ENCODE measurements at regions not wholly inside any gene's neighbourhood (a gene's known extent, or its start where the extent isn't known, plus 50 kb on each side); places are given as distances from the start of the nearest gene placed in this dataset.

DNA sequence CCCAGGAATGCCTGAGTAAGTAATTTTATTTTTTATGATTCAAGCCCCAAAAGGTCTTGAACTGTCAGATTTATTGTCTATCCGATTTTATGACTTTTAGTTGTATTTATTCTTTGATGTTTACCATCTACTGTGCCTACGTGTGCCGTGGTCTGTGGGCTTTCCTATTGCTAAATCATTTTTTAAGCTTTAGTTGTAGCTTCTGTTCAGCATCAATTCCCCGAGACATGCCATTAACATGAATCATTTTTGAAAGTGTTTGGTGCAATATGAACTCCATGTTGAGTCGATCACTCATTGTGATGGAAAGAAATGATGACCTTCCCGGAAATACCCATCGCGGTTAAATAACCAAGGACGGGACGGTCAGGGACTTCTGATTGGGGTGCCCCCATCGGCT is 268.7 kb upstream of the THRB start:
- DNase-seq (ENCODE audit: low read depth in 2 of 2): no peak

DNA sequence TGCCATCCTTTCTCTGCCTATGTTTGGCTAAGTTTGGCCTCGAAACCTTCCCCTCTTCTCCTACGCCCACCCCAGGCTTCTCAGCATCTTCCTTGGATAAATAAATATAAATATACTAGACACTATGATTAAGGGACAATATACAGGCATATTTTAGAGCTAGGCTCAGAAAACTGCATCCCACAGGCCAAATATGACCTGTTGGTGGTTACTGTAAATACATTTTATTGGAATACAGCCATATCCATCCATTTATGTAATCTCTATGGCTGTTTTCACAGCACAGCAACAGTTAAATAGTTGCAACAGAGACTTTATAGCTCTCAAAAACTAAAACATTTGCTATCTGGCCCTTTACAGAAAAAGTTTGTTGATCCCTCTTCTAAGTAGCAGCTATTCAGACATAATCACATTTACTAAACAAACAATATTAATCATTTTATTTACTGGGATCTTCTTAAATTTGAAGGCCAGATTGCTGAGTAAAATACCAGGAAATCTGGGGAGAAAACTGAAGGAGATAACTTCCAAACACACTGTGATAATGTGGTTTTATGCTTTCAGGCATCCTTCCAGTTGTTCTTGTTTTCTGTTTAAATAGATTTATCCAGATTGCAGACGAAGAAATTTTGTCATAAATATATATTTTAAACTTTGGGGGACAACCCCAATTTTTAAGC is 269.7 kb upstream of the THRB start:
- DNase-seq (ENCODE audit: low read depth in 2 of 2): no peak

DNA sequence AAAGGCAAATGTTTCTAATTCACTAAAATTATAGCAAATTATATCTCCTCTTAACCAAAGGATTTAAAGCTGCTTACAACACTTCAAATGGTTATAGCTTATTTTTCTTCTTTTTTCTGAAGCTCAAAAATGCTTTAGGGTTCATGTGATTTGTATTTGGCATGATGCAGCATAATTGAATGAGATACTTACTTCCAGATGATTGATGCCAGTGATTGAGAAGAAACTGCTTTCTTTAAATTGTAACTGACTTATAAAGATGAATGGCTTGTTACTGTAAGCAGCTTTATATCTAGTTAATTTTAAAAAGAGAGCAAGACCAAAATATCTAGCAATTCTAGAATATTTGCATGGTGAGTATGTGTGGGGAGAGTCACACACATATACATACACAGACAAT is 270.7 kb upstream of the THRB start:
- no peak for DNase-seq (ENCODE audit: low read depth in 2 of 2)

DNA sequence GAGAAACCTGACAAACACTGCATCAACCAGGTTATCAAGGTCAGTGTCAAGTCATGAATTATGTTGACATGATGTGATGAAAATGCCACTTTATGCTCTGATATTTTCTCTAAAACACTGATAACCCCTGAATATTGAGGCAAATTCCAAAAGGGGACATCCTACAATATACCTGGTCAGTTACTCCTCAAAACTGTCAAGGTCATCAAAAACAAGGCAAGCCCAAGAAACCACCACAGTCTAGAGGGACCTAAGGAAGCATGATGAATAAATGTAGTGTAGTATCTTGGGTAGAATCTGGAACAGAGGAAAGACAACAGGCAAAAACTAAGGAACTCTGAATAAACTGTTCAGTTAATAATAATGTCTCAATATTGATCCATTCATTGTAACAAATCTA is 275.3 kb upstream of the THRB start:
- no peak for DNase-seq (ENCODE audit: low read depth in 2 of 2)

DNA sequence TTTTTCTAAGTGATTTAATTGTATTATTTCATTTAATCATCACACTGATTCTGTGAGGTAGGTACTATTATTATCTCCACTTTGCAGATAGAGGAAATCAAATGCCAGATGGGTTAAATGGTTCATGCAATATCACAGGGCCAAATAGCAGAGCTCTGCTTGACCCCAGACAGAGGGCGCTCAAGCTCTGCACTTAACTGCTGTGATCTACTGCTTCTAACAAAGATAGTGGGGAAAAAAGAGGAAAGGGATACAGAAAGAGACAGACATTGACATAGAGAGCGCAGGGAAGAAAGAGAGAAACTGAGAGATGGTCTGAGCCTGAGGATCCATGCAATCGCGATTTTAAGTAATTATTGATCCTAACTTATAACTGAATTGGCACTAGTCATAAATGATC is 279.1 kb upstream of the THRB start:
- no peak for DNase-seq (ENCODE audit: low read depth in 2 of 2)

DNA sequence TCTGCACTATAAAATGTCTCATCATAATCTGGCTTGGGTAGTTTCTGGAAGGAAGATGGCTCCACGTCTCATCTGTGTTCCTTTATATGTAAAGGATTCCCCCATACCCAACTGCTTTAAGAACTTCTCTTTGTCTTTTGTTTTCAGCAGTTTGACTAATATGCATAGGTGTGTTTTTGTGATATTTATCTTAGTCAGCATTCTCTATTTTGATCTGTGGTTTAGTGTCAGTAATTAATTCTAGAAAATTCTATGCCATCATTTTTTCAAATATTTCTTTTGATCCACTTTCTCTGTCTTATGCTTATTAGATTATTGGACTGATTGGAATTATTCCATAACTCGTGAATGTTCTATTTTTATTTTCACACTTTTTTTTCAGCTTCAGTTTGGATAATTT is 286.3 kb upstream of the THRB start:
- DNase-seq (ENCODE audit: low read depth in 2 of 2): no peak

DNA sequence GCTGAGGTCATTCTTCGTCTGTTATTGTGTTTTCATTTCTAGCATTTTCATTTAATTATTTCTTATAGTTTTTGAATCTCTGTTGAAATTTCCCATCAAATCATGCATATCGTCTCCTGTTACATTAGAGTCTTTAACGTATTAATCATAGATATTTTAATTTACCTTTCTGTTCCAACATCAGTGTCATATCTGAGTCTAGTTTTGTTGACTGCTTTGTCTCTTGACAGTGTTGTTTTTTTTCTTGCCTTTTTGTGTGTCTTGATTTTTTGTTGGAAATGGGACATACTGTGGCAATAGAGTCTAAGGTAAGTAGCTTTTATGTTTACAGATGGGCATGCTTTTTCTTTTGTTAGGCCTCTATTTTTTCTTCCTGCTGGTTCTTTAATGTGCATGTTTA is 286.8 kb upstream of the THRB start:
- DNase-seq (ENCODE audit: low read depth in 2 of 2): no peak

DNA sequence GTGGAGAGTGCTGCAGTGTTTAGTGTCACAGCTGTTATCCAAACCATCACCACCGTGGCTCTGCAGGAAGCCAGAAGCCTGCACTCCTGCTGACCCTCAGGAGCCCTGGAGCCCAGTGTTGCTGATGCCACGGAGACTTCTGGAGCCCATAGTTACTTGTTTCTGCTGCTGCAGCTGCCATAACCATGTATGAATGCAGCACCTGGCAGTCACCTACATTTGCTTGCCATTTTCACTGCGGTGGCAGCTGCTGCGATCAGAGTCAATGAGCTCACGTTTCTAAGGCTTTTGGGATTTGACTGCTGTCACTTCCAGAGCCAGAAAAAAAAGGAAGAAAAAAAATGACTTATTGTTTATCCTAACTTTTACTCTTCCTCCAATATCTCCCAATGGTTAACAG is 299.2 kb upstream of the THRB start:
- no peak for DNase-seq (ENCODE audit: low read depth in 2 of 2)

DNA sequence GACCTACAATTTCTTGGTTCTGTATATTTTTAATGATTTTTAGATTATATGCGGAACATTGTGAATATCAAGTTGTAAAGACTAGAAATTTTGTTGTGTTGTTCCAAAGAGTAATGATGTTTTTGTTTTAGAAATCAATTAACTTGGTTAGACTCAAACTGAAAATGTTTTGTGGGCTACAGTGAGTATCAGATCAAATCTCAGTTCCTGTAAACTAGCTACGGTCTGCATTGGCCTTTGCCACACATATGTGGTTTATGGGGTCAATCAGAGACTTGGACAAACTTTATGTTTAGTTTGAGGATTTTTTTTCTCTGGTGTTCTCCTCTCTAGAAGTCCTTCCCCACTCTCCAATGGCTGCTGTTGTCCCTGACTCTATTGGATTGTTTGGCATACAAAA is 308.0 kb upstream of the THRB start:
- DNase-seq (ENCODE audit: low read depth in 2 of 2): no peak

DNA sequence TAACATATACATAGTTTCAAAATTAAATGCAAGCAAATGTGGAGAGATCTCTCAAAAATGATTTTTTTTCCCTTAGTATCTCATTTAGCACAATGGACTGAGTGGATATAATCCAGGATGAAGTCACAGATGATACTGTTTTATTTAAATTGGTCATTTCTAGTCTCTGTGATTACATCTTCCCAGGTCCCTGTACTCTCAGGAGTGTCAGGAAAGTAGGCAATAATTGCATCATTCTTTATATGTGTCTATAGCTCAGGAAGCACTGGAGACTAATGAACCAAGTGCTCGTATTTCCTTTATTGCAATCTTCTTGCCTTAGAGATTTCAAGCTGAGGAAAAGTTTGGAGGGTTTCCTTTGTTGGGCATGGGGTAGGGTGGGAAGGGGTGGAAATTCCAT is 309.4 kb upstream of the THRB start:
- no peak for DNase-seq (ENCODE audit: low read depth in 2 of 2)

DNA sequence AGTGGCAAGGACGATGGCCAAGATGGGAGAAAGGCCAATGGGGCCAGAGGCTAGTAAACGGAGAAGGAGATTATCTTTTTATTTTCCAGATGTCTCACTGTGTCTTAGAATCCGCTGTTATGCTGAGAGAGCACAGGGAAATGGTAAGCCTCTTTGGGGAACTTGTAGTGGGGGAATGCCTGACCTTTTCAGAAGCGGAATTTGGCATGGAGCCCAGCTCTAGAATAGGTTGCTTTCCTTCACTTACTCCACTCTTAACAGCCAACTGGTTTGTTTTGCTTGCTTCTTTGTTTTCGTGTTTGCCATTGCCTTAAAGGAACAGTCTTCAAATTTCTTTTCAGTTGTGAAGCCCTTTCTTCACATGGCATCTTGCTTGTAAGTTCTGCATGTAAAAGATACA is 316.2 kb upstream of the THRB start:
- DNase-seq (ENCODE audit: low read depth in 2 of 2): no peak

DNA sequence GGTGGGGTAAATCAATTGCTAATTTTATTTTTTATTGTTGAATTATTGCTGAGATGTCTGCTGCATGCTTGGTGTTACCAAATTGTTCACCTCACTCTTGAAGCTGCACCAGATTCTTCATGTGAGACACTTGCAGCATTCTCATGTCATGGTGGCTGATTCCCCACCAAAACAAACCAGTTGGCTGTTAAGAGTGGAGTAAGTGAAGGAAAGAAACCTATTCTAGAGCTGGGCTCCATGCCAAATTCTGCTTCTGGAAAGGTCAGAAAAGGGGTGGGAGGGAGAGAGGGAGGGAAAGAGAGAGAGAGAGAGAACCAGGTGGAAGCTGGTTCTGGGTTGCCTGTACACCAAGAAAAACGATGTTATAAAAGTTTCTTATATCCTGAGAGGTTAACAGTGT is 317.5 kb upstream of the THRB start:
- DNase-seq (ENCODE audit: low read depth in 2 of 2): no peak

DNA sequence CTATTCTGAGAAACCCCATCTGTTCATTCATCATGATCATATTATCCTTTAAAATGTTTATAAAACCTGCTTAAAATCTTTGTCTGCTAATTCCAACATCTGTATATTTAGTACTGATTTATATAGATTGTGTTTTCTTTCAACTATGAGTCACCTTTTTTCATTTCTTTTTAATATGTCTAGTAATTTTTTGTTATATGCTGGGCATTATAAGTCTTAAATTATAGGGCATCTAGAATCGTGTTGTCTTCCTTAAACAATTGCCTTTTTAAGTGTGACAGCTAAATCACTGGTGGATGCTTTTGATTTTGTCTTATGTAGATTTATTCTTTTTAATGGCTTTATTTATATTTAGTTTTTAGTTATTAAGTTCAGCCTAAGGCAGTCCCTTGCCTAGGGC is 323.4 kb upstream of the THRB start:
- DNase-seq (ENCODE audit: low read depth in 2 of 2): no peak

DNA sequence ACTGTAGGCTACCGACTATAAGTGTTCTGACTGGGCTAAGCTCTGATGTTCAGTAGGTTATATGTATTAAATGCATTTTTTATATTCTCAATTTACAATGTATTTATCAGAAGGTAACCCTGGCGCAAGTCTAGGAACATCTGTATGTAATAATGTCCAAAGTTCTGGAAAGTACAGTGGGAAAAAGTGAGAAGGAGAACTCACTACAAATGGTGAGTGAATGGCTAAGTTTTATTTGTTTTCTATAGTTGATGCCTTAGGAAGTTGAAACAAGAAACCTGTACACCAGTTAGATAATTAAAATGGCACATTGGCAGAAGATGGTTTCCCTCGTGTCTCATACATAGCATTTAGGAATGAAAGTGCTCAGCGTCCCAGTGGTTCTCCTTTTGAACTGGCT is 333.4 kb upstream of the THRB start:
- no peak for DNase-seq (ENCODE audit: low read depth in 2 of 2)

DNA sequence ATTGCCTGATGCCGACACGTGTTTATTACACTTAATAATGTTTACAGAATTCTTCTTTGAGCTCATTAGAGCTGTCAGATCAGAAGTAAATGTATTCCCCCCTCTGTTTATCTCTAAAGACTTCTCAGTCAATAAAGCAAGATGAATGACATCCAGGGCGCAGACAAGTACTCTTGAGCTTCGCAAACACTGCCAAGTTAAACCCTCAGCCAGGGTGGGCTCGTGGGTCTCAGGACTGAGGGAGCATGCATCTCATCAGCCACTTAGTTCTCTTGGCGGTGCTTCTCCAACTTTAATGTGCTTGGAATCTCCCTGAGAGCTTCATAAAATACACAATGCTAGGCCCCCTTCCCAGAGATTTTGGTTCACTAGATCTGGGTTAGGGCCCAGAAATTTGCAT is 333.9 kb upstream of the THRB start:
- no peak for DNase-seq (ENCODE audit: low read depth in 2 of 2)

DNA sequence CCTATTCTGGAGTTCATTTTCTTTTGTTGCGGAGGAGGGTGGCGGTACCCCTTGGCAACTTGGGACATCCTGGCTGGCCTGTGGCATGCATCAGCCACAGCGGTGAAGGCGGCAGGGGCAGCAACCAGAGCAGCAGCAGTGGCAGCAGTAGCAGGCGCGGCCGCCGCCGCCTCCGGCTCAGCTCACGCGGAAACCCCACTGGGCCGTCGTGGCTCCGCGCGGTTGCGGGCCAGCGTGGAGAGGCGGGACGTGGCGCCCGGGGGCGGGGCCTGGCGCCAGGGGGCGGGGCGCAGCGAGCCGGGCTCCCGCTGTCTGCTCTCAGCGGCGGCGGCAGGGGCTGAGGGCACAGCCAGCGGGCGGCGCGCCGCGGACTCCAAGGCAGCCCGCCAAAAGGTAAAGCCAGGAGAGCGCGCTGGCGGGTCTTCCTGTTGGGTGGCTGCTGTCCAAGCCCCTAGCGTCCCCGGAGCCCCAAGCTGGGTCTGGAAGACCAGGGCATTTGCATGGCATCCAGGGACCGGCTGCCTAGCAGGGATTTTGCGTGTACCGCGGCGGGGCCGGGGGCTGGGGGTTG is 334.4 kb upstream of the THRB start:
- DNase-seq (ENCODE audit: low read depth in 2 of 2): no peak

DNA sequence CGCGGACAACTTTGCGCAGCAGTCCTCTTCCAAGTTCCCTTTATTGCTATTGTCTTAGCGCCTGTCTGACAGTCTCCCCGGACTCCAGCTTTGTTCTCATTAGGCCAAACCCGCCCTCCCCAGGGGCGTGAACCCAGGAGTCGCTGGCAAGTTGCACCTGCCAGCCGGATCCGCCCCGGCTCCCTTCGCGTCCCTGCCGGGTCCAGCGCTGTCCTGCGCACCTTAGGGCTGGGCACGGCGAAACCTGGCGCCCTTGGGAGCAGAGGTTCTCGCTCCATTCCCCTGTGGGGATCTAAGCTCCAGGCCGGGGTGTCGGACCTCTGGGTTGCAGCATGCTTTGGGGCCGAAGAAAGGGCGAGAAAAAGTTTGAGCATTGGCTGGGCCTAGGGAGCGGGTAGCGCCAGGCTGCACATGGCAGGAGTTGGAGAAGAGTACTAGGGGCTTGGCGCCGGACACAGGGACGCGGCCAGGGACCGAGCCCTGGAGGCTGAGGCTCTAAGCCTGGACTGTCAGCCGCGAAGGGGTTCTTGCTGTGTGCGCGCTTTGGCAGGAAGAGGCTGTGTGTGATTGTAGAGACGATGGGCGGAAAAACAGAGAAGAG is 335.1 kb upstream of the THRB start:
- no peak for DNase-seq (ENCODE audit: low read depth in 2 of 2)

DNA sequence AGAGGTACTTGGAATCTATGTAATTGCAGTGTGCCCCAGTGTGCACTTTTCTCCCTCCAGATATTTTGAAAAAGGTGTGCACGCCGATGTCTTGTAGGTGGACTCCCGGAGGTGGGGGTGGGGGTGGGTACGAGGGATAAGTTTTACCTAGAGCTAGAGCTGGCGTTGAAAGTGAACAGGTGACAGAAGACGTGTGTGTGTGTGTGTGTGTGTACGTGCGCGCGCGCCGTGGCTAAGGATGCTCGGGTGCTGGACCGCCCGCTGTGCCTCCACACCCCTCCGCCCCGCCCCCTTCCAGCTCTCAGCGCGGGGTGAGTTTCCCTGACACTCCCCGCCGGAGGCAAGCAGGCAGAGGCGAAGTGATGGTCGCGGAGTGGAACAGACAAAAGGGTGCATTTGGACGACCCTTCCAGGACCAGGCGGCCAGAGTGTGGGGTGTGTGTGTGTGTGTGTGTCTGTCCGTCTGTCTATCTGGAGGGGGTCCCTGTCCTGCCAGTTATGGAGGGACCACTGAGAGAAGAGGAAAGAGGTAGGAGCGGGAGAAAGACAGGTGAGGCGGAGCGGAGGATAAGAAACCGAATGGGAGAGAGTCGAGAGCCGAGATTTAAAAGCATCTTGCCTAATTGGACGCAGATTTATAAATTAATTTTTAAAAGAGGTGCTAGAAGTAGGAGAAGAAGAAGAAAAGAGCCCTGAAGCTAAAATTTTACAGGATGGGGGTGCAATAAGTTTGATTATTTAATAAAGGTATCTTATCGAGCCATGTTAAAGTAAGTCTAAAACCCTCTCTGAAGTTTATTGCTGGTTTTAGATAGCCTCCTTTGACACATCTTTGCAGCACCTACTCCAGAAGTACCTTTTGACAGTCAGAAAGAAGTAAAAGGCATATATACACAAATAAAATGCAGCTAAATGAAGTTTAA is 335.8 kb upstream of the THRB start:
- no peak for DNase-seq (ENCODE audit: low read depth in 2 of 2)

DNA sequence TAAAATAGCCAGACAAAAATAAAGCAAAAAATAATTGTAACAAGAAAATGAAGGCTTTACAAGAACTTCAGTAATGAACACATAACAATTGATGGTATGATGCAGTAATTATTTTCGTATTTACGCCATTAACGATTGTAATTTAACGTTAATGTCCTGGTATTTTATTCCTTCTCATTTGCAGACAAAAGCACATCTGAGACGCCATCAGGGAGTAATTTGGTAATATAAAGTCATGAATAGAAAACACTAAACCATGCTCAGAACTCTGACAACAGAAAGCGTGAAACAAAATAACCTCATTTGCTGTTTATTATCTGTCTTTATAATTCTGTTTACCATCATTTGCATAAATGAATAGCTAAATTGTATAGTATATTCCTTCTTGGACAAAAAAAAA is 336.6 kb upstream of the THRB start:
- DNase-seq (ENCODE audit: low read depth in 2 of 2): no peak

DNA sequence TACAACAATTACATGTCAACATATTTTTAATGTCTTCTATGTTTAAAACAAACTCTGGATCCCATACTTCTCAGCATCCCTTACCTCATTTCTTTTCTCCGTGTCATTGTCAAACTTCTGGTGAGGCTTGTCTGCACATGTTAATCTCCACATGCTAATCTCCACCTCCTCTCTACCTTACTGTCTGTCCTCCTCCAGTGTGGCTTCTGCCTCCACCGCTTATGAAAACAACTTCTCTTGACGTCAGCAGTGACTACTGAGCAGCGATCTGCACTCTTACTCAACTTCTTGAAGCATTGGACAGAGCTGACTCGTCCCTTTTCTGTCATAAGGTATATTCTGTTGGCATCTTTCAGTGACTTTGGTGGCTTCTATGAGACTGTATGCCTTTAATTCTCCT is 338.2 kb upstream of the THRB start:
- no peak for DNase-seq (ENCODE audit: low read depth in 2 of 2)

DNA sequence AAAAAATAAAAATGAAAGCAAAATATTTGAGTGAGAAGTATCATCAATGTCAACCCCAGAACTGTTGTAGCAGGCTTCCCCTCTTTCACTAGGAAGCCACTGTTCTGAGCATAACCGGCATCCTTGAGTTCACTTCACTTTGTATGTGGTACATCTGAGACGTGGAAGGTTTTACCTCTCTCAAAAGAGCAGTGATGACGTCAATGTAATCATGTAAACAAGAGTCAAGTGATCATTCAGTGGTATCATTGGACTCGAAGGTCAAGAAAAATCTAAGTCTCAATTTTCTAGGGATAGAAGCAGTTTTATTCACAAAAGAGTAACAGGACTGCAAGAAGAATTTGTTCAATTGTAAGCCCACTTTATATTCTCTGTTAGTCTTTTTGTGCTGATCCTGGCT is 339.8 kb upstream of the THRB start:
- DNase-seq (ENCODE audit: low read depth in 2 of 2): no peak

DNA sequence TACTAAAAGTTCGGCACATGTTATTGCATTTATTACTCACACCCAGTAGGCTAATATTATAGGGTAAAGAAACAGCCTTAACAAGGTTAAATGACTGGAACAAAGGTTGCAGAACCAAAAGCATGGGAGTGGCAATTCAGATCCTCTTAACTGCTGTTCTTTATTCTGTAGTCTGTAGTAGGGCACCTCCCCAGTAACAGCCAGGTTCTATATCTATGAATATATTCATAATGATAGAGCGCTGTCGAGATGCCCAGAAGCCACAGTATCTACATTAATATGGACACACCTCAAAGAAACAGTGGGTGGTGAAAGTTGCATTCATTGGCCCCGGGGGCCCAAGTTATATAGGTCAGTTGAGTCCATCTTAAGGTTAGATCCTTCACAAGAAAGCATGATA is 340.9 kb upstream of the THRB start:
- no peak for DNase-seq (ENCODE audit: low read depth in 2 of 2)

DNA sequence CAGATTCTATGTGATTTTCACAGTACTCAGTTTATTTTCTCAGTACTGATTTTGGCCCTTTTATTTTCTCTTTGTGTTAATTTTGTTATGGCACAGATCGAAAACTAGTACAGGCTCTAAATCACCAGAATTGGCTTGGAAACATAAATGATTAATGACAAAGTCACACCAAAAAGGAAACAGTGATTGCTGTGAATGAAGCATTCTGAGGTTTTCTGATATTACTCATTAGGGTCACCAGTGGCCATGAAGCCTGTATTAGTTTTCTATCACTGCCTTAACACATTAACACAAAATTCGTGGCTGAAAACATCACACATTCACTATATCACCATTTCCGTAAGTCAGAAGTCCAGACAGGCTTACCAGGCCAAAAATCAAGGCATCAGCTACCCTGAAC is 343.0 kb upstream of the THRB start:
- no peak for DNase-seq (ENCODE audit: low read depth in 2 of 2)

All from stimulated activated CD8-positive, alpha-beta memory T cell treated with anti-CD3 and anti-CD28 coated beads, Interleukin-7, amount 100 ng/mL, for 1 hour (primary cell).